Testis (tissue), 2 donors: ENCODE measurements at regions not wholly inside any gene's neighbourhood (a gene's known extent, or its start where the extent isn't known, plus 50 kb on each side); places are given as distances from the start of the nearest gene placed in this dataset.

ENCODE experiments used
- CTCF ChIP-seq, 3 experiments: fragments of 450-650 bp in 2 of 3; fragments of 200-600 bp in 1 of 3; sonication (generic) in 1 of 3; IDR thresholded peaks; one replicate each; pipeline ENCODE4 v1.5.1; 2016 to 2019; ENCODE audit warnings: antibody characterized with exemption in 3 of 3, mild to moderate bottlenecking in 2 of 3, moderate library complexity in 1 of 3
- POLR2A ChIP-seq: fragments of 450-650 bp; IDR thresholded peaks from one replicate; pipeline ENCODE4 v1.6.1; 2017; ENCODE audit warnings: antibody characterized with exemption, mild to moderate bottlenecking, moderate library complexity

GRCh38 chr13:37481885-37482227 is 116.7 kb downstream of the POSTN start:
- TF ChIP-seq CTCF (IDR thresholded peaks at IDR 0.05) (no peak), POLR2A (no peak)
